HS-27A (cell line): ENCODE measurements at regions not wholly inside any gene's neighbourhood (a gene's known extent, or its start where the extent isn't known, plus 50 kb on each side); places are given as distances from the start of the nearest gene placed in this dataset.

Experiments used
- DNase-seq: peaks from one replicate; pipeline ENCODE4 v3.0.0-alpha.2; 2012; ENCODE audit warnings: low read depth, missing footprints

- DNase-seq = no peak
Observed at GRCh38 chr6:90435207-90435899, 138.7 kb upstream of the BACH2 start.

GRCh38 chr6:90434094-90434493 lies 137.5 kb upstream of the BACH2 start:
- no peak for DNase-seq

GRCh38 chr6:90432937-90433336 lies 136.3 kb upstream of the BACH2 start:
- DNase-seq = no peak

GRCh38 chr6:90432041-90432775 lies 135.6 kb upstream of the BACH2 start:
- no peak for DNase-seq

GRCh38 chr6:90431576-90431975 lies 134.9 kb upstream of the BACH2 start:
- no peak for DNase-seq

DNA sequence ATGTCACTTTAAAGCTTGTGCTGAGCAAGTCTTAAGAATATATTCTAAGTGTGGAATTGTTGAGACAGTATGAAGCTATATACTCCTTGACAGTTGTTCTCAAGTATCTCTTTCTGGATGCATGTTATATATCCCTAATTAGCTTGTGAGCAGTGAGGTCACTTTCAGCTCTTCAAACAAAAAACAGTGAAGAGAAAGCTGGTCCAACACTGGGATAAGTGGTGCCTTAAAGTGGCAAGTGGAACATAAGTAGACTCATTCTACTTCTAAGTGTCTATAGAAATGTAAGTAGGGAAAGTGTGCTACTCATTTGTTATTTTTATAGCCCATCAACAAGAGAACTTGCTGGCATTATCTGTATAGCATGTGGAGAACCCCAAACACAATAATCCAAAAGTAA lies 133.1 kb upstream of the BACH2 start:
- DNase-seq = no peak

- DNase-seq = no peak
Observed at GRCh38 chr6:90428514-90428913, 131.9 kb upstream of the BACH2 start.

DNA sequence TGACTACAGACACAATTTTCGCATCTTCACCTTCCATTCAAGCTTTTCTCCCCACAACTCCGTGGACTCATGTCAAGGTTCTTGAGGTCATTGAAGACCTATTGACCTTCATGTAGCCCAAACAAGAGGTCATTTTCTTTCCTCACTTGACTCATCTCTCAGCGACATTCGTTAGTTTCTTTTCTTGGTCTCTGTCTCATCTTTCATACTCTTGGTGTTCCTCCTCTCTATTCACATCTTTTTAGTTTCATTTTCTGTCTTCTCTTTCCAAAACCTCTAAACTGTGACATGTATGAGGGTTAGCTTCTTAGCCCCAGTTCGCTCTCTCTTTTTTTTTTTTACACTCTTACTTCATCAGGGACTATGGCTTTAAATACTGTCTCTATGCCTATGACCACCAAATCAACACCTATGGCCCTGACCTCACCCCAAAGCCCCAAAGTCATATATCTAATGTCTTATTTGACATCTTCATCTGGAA lies 128.6 kb upstream of the BACH2 start:
- no peak for DNase-seq

- DNase-seq = no peak
Observed at GRCh38 chr6:90424580-90424979, 127.9 kb upstream of the BACH2 start.

- DNase-seq = no peak
Observed at GRCh38 chr6:90421666-90422065, 125.0 kb upstream of the BACH2 start.

DNA sequence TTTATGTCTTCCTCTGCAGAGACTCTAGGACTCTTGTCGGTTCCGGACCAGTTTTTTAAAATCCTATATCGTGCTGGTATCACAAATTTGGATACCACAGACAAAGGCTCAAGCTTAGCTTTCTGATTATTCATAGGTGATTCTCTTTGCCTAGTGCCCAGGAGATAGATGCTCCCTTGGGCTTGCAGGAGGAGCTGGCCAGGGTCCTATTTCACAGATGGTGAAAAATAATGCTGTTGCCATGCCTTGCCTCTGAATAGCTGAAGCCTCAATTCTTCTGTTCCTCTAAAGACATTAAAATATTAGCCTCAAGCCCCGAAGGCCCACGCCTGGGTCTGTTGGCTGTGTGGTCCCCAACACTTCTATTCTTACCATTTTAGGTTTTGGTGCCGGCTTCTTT lies 123.9 kb upstream of the BACH2 start:
- DNase-seq = no peak

GRCh38 chr6:90417385-90417784 lies 120.7 kb upstream of the BACH2 start:
- DNase-seq = no peak

DNA sequence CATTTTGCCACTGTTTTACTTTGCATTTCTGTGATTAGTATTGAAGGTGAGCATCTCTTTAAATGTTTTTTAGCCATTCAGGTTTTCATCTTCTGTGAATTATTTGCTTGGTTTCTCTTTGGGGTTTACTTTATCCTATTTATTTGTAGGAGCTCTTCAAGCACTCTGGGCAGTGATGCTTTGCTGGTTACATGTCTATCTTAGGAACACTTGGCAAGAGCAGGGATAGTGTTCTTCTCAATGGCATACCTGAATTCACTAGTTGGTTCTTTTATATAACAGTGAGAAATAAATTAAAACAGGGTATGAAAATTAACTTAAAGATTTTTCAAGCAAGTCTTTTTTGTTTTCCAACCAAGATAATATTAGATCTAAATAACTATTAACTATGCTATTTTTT lies 119.7 kb upstream of the BACH2 start:
- DNase-seq = no peak

GRCh38 chr6:90415178-90415577 lies 118.5 kb upstream of the BACH2 start:
- DNase-seq = no peak

GRCh38 chr6:90414352-90414751 lies 117.7 kb upstream of the BACH2 start:
- DNase-seq = no peak

DNA sequence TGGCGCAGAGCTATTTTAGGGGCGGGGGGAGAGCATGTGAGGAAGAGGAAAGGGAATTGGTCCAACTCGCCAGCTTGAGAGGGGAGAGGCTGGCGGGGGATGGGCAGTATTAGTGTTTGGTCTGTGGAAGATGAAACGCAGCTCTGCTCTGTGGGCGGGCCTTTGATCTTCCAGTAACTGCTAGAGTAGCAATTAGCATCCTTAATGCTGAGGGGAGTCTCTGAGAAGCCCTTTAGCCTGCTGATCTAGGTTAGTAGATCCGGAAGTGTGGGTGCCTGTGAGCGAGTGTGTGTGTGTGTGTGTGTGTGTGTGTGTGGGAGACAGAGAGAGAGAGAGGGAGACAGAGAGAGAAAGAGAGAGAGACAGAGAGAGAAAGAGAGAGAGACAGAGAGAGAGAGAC lies 117.2 kb upstream of the BACH2 start:
- no peak for DNase-seq

- DNase-seq = no peak
Observed at GRCh38 chr6:90413396-90413795, 116.8 kb upstream of the BACH2 start.

DNA sequence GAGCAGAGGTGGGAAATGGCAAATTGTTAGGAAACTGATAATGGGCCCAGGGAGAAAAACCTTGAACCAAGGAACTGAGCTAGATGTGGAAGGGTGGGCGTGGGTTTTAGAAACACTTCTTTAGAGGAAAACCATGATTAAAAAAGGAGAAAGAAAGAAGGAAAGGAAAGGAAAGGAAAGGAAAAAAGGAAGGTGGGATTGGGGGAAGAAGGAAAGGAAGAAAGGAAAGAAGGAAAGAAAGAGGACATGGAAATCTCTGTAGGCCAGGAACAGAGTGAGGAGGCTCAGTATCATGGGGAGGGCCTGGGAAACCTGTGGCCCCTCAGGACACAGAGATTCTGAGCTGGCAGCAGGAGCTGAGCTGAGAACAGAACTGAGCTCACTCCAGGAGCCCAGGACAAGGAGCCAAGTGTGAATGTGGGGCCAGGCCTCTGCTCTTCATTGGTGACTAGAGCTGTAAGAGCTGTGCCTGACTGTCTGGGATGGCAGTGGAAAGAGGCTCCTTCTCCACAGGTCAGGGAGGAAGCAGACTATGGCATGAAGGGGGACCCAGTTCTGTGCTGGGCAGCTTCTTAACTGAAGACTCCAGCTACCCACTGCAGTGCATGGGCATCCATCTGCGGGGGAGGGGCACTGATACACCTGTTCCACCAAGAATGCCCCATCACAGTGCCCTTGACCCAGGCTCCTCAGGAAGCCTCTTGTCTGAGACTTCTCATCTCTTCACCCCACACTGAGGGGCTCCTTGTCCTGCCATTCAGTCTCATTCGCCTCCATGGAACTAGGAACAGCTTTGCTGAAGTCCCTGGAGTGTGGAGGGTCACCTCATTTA lies 116.1 kb upstream of the BACH2 start:
- DNase-seq = no peak

DNA sequence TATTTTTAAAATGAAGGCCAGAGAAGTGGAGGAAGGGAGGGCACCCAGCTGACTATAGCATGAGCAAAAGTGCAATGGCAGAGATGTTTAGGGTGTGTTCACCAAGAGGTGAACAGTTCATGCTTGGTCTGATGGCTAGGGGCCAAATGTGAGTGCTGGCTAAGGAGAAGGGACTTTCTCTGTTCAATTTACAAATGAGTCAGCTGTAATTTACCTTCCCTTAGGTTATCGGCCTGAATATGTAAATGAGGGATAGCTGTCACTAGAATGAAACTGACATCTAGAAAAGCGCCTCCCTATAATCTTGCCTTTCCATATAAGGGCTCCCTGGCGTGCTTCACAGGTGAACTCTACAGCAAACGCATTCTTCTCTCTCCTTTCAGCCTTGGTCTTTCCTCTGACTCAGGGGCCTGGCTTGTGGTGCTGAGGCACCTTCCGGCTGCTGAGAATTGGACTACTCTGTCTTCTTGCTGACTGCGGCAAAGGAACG lies 114.7 kb upstream of the BACH2 start:
- no peak for DNase-seq

- no peak for DNase-seq
Observed at GRCh38 chr6:90409700-90410099, 113.1 kb upstream of the BACH2 start.

- DNase-seq = no peak
Observed at GRCh38 chr6:90406957-90407356, 110.3 kb upstream of the BACH2 start.

- no peak for DNase-seq
Observed at GRCh38 chr6:90406142-90406794, 109.6 kb upstream of the BACH2 start.
